Right kidney (tissue), 1 donor: ENCODE measurements at regions not wholly inside any gene's neighbourhood (a gene's known extent, or its start where the extent isn't known, plus 50 kb on each side); places are given as distances from the start of the nearest gene placed in this dataset.

ENCODE experiments used
- DNase-seq: peaks from one replicate; pipeline ENCODE4 v3.0.0-alpha.2; 2016

- no peak for DNase-seq
Measured at GRCh38 chr3:76010252-76010651, 224.9 kb upstream of the ZNF717 start.

- no peak for DNase-seq
Measured at GRCh38 chr3:76011121-76011520, 225.8 kb upstream of the ZNF717 start.

- DNase-seq: no peak
Measured at GRCh38 chr3:76015496-76015895, 230.1 kb upstream of the ZNF717 start.

GRCh38 chr3:76016111-76016510 lies 230.8 kb upstream of the ZNF717 start:
- DNase-seq: no peak

- no peak for DNase-seq
Measured at GRCh38 chr3:76016769-76017439, 231.6 kb upstream of the ZNF717 start.

- DNase-seq: no peak
Measured at GRCh38 chr3:76021376-76021775, 236.0 kb upstream of the ZNF717 start.

GRCh38 chr3:76024640-76025039 lies 239.3 kb upstream of the ZNF717 start:
- DNase-seq: no peak

- DNase-seq: no peak
Measured at GRCh38 chr3:76025561-76025960, 240.2 kb upstream of the ZNF717 start.

- DNase-seq: no peak
Measured at GRCh38 chr3:76026379-76026778, 241.0 kb upstream of the ZNF717 start.

- no peak for DNase-seq
Measured at GRCh38 chr3:76028774-76029173, 243.4 kb upstream of the ZNF717 start.

GRCh38 chr3:76034649-76035048 lies 249.3 kb upstream of the ZNF717 start:
- no peak for DNase-seq

- no peak for DNase-seq
Measured at GRCh38 chr3:76035117-76035516, 249.8 kb upstream of the ZNF717 start.

- DNase-seq: no peak
Measured at GRCh38 chr3:76038949-76039348, 253.6 kb upstream of the ZNF717 start.

GRCh38 chr3:76039431-76039830 lies 254.1 kb upstream of the ZNF717 start:
- no peak for DNase-seq

GRCh38 chr3:76040946-76041345 lies 255.6 kb upstream of the ZNF717 start:
- no peak for DNase-seq

- DNase-seq: no peak
Measured at GRCh38 chr3:76043746-76044145, 258.4 kb upstream of the ZNF717 start.

- peak; percentile 36 for DNase-seq
Measured at GRCh38 chr3:76044601-76045600, 259.6 kb upstream of the ZNF717 start.

- no peak for DNase-seq
Measured at GRCh38 chr3:76047368-76047767, 262.0 kb upstream of the ZNF717 start.

GRCh38 chr3:76049776-76050175 lies 264.4 kb upstream of the ZNF717 start:
- DNase-seq: no peak

- DNase-seq: no peak
Measured at GRCh38 chr3:76051145-76051544, 265.8 kb upstream of the ZNF717 start.

GRCh38 chr3:76054404-76054803 lies 269.1 kb upstream of the ZNF717 start:
- DNase-seq: no peak

GRCh38 chr3:76061654-76062053 lies 276.3 kb upstream of the ZNF717 start:
- no peak for DNase-seq

GRCh38 chr3:76063019-76063418 lies 277.7 kb upstream of the ZNF717 start:
- DNase-seq: no peak

GRCh38 chr3:76063811-76064210 lies 278.5 kb upstream of the ZNF717 start:
- no peak for DNase-seq
